GM21381 (cell line): ENCODE measurements at regions not wholly inside any gene's neighbourhood (a gene's known extent, or its start where the extent isn't known, plus 50 kb on each side); places are given as distances from the start of the nearest gene placed in this dataset.
"Not testable (repeated sequence)": the region's sequence is repeated elsewhere in the genome, so short reads cannot be mapped to it uniquely, and the experiment has no call there.

Experiments
- ATAC-seq: cut with Tn5 transposase; IDR thresholded peaks from one replicate; pipeline ENCODE4 v1.9.1; 2021; ENCODE audit warnings: mild to moderate bottlenecking, moderate library complexity; ENCODE audit not compliant: unreplicated experiment

DNA sequence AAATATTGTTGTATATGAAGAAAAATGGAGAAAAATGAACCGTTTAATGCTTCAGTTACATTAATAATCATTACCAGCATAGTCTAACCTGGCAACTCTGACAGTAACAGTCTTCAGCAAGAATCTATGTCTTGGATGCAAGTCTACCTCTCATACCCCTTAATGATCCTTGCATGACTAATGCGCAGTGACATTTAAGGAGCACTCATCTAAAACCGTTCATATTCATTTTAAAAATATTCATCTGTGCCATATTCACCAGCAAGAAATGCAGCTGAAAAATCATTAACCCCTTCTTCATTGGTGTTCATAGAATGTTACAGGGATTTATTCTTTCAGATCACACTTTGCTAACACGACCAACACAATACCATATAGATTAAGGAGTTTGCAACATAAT lies 227.2 kb upstream of the ASCC3 start:
- ATAC-seq: no peak

DNA sequence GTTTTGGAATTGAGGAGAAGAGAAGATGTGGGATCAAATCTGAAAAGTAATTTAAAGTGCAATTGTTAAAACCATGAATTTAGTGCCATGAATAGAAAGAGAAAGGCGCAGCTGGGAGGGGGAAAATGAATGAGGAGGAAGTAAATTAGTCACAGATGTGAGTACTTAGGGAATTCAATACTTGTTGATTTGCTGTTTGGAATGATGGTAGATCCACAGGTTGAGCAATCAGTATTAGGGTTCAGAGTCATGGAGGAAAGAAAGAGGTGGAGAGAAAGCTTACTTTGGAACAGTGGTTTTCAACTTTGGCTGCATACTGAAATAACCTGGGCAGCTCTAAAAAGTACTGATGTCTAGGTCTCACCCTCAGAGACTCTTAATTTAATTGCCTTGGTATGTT lies 229.7 kb upstream of the ASCC3 start:
- no peak for ATAC-seq

DNA sequence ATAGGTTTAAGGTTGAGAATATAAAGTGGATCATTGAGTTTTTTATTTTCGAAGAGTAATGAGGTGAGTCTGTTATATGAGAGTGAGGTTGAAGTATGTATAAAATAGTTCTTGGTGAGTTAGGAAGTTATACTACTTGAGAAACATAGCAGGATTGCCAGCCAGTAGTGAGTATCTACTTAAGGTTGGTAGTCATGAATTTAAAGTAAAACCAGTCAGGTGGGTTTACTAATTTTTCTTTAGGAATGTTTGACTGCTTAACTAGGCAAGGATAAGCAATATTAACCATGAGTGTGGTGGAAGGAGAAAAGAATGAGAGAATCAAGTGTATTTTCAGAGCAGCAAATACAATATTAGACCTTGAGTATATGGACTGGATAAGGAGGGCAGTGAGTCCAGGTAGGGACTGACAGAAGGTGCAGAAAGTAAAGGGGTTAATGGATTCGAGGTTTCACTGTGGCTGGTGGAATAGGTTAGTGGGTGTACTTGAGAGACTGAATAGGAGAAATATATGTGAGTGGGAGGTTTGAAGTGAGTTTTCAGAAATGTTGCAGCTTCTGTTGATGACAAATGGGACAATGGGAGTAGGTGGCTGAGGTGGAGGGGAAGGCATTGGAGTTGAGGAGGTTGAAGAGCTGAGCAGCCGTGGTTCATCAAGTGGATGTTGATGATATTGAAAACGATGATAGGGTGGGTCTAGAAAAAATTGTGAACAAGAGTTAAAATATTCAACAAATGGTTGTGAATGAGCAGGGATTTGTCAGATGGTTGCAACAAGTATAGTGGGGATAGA lies 232.5 kb upstream of the ASCC3 start:
- ATAC-seq: no peak

- no peak for ATAC-seq
These were observed 233.6 kb upstream of the ASCC3 start for GRCh38 chr6:101114703-101115102.

GRCh38 chr6:101116337-101116736 lies 235.2 kb upstream of the ASCC3 start:
- ATAC-seq: no peak

- ATAC-seq: no peak
These were observed 236.4 kb upstream of the ASCC3 start for GRCh38 chr6:101117393-101118135.

DNA sequence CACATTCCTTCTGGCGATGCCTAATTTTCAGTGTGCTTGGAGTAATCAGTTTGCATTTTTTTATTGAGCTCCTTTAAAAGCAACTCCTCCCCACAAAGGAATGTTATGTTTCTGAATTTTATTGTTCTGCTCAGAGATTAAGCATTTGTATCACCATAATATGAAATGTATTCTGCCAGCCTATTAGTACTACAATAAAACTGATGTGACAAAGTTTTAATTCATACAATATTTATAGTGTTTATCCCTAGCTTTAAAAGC lies 236.9 kb upstream of the ASCC3 start:
- no peak for ATAC-seq

- ATAC-seq: no peak
These were observed 239.6 kb upstream of the ASCC3 start for GRCh38 chr6:101120747-101121146.

- no peak for ATAC-seq
These were observed 244.3 kb upstream of the ASCC3 start for GRCh38 chr6:101125380-101125971.

- ATAC-seq: no peak
These were observed 245.4 kb upstream of the ASCC3 start for GRCh38 chr6:101126501-101126900.

GRCh38 chr6:101129851-101130250 lies 248.7 kb upstream of the ASCC3 start:
- no peak for ATAC-seq

DNA sequence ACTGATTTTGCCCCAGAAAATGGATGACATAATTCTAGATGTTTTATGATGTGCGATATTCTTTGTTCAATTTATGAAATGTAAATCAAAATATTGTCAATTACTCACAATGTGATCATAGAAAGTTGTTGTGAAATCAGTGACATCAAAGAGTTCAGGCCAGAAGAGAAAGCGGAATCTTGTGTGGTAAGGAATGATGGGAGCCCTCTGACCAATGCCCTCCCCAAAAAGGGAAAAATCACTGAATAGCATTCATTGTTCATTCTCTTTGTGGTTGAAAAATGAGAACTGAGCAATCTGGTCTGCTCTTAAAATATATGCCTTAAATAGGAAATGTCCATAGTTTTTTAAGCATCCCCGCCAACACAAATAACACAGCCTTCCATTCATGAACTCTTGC lies 247.1 kb upstream of the GRIK2 start:
- ATAC-seq: no peak

GRCh38 chr6:101150226-101150625 lies 243.3 kb upstream of the GRIK2 start:
- no peak for ATAC-seq

DNA sequence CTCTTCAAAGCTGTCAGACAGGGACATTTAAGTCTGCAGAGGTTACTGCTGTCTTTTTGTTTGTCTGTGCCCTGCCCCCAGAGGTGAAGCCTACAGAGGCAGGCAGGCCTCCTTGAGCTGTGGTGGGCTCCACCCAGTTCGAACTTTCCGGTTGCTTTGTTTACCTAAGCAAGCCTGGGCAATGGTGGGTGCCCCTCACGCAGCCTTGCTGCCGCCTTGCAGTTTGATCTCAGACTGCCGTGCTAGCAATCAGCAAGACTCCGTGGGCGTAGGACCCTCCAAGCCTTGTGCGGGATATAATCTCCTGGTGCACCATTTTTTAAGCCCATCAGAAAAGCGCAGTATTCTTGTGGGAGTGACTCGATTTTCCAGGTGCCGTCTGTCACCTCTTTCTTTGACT lies 235.9 kb upstream of the GRIK2 start:
- not testable (repeated sequence) for ATAC-seq

DNA sequence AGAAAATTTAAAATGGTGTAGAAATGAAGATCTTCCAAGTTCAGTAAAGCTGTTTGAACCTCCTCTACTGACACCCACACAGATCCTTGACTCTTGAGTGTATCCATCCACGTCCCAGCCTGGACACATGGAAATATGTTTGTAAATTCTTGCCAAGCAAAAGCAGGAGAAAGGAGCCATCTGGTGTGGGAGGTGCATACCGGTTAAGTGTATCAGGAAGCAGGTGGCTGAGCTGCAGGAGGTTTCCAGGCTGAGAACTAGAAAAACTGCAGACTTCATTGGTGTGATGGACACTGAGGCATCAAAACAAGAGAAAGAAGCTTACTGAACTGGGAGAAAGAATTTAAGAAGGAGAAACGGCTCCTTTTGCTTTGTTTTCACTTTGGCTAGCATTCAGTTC lies 229.9 kb upstream of the GRIK2 start:
- ATAC-seq: no peak

DNA sequence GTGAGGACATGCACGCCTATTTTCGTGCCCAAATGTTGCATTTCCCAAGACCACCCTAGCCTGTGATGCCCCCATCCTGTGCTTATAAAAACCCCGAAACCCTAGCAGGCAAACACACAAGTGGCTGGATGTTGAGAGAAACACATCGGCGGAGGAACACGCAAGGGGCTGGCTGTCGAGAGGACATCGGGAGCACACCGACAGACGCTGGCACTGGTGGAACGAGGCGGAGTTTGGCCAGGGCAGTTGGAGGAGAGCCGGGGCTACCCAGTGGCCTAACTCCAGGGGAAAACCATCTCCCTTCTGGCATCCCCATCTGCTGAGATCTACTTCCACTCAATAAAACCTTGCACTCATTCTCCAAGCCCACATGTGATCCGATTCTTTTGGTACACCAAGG lies 225.9 kb upstream of the GRIK2 start:
- ATAC-seq: no peak

GRCh38 chr6:101171049-101171448 lies 222.5 kb upstream of the GRIK2 start:
- not testable (repeated sequence) for ATAC-seq

DNA sequence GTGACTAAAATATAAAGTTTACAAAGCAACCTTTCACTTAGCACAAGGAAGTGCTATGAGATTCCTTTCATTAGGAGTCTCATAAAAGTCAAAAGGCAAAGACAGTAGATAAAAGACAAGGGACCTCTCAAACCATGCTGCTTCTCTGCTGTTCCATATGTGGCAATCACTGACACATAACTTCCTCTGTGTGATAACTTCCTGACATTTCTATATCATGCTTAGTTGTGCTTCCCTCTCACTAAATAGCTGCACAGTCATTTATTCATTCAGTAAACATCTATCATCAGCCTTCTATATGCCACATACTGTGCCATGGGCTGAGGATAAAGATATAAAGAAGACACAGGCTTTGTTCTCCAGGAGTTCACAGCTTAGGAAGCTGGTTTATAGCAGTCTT lies 214.8 kb upstream of the GRIK2 start:
- no peak for ATAC-seq

GRCh38 chr6:101181006-101181405 lies 212.5 kb upstream of the GRIK2 start:
- no peak for ATAC-seq

GRCh38 chr6:101188285-101188798 lies 205.2 kb upstream of the GRIK2 start:
- not testable (repeated sequence) for ATAC-seq

- ATAC-seq: no peak
These were observed 197.9 kb upstream of the GRIK2 start for GRCh38 chr6:101195588-101195987.

- ATAC-seq: no peak
These were observed 194.1 kb upstream of the GRIK2 start for GRCh38 chr6:101199441-101199840.
